Transverse colon (tissue), 4 donors: ENCODE measurements at regions not wholly inside any gene's neighbourhood (a gene's known extent, or its start where the extent isn't known, plus 50 kb on each side); places are given as distances from the start of the nearest gene placed in this dataset.

Source experiments
- CTCF ChIP-seq, 5 experiments: fragments of 200-600 bp in 3 of 5; fragments of 450-650 bp in 2 of 5; sonication (generic) in 3 of 5; IDR thresholded peaks; 1 replicate in 2 of 5; 2 replicates in 3 of 5; pipeline ENCODE4 v1.5.1; 2016 to 2017; ENCODE audit warnings: antibody characterized with exemption in 5 of 5, inconsistent platforms in 3 of 5, mild to moderate bottlenecking in 2 of 5, moderate library complexity in 1 of 5
- EP300 ChIP-seq: sonication (generic); formaldehyde crosslinking; IDR thresholded peaks from one replicate; pipeline ENCODE4 v1.6.1; 2017; ENCODE audit warnings: antibody characterized with exemption, low read depth
- POLR2AphosphoS5 ChIP-seq, 3 donors: sonication (generic); formaldehyde crosslinking; IDR thresholded peaks; one replicate each; pipeline ENCODE4 v1.6.1; 2016; ENCODE audit warnings: antibody characterized with exemption in 3 of 3

GRCh38 chr6:119738425-119738824 lies 388.9 kb upstream of the MAN1A1 start:
- no peak for TF ChIP-seq CTCF (IDR thresholded peaks at IDR 0.05)
- no peak for TF ChIP-seq POLR2AphosphoS5 (IDR thresholded peaks at IDR 0.05)
- TF ChIP-seq EP300: no peak
